HuH-7.5 (cell line): ENCODE measurements at regions not wholly inside any gene's neighbourhood (a gene's known extent, or its start where the extent isn't known, plus 50 kb on each side); places are given as distances from the start of the nearest gene placed in this dataset.
"Not testable (repeated sequence)": the region's sequence is repeated elsewhere in the genome, so short reads cannot be mapped to it uniquely, and the experiment has no call there.

Source experiments
- DNase-seq: peaks from one replicate; pipeline ENCODE4 v3.0.0; 2011; ENCODE audit warnings: low spot score

GRCh38 chrX:46366381-46367207 lies 178.6 kb downstream of the ZNF674 start:
- DNase-seq, result no peak

GRCh38 chrX:46354481-46354880 lies 190.7 kb downstream of the ZNF674 start:
- DNase-seq, result no peak

GRCh38 chrX:46341767-46342322 lies 203.4 kb downstream of the ZNF674 start:
- no peak for DNase-seq

- no peak for DNase-seq
Measured at GRCh38 chrX:46340696-46341095, 204.5 kb downstream of the ZNF674 start.

GRCh38 chrX:46333550-46333949 lies 211.7 kb downstream of the ZNF674 start:
- no peak for DNase-seq

GRCh38 chrX:46330981-46331380 lies 214.2 kb downstream of the ZNF674 start:
- no peak for DNase-seq

GRCh38 chrX:46330513-46330912 lies 214.7 kb downstream of the ZNF674 start:
- DNase-seq, result no peak

- DNase-seq, result no peak
Measured at GRCh38 chrX:46328133-46328532, 217.1 kb downstream of the ZNF674 start.

GRCh38 chrX:46327566-46328115 lies 217.6 kb downstream of the ZNF674 start:
- no peak for DNase-seq

- no peak for DNase-seq
Measured at GRCh38 chrX:46326161-46326560, 219.1 kb downstream of the ZNF674 start.

GRCh38 chrX:46325312-46325877 lies 219.8 kb downstream of the ZNF674 start:
- DNase-seq, result no peak

GRCh38 chrX:46324166-46324565 lies 221.1 kb downstream of the ZNF674 start:
- DNase-seq, result no peak

- not testable (repeated sequence) for DNase-seq
Measured at GRCh38 chrX:46322929-46323328, 222.3 kb downstream of the ZNF674 start.

GRCh38 chrX:46321676-46322075 lies 223.5 kb downstream of the ZNF674 start:
- DNase-seq, result no peak

GRCh38 chrX:46319750-46320149 lies 225.5 kb downstream of the ZNF674 start:
- DNase-seq, result no peak

- no peak for DNase-seq
Measured at GRCh38 chrX:46318551-46318950, 226.7 kb downstream of the ZNF674 start.

- no peak for DNase-seq
Measured at GRCh38 chrX:46317163-46317562, 228.1 kb downstream of the ZNF674 start.

GRCh38 chrX:46311581-46312120 lies 233.6 kb downstream of the ZNF674 start:
- no peak for DNase-seq

GRCh38 chrX:46310815-46311497 lies 234.3 kb downstream of the ZNF674 start:
- DNase-seq, result no peak

- DNase-seq, result no peak
Measured at GRCh38 chrX:46308110-46308509, 237.1 kb downstream of the ZNF674 start.

GRCh38 chrX:46306103-46306502 lies 239.1 kb downstream of the ZNF674 start:
- no peak for DNase-seq

GRCh38 chrX:46305431-46305830 lies 239.8 kb downstream of the ZNF674 start:
- no peak for DNase-seq
